Adrenal gland (tissue), 9 donors: ENCODE measurements at regions not wholly inside any gene's neighbourhood (a gene's known extent, or its start where the extent isn't known, plus 50 kb on each side); places are given as distances from the start of the nearest gene placed in this dataset.
"Not testable (repeated sequence)": the region's sequence is repeated elsewhere in the genome, so short reads cannot be mapped to it uniquely, and the experiment has no call there.

Experiments used
- DNase-seq, 7 donors: peaks; one replicate each; pipeline ENCODE4 v3.0.0-alpha.2; 2019 to 2020
- H3K27ac ChIP-seq, 5 donors: fragments of 200-600 bp; sonication (generic) in 4 of 5; 1 replicate in 3 of 5; 2 replicates in 2 of 5; pipeline versions ENCODE4 v1.5.1 to v1.8.0; 2016 to 2020; ENCODE audit warnings: mild to moderate bottlenecking in 1 of 5
- H3K27me3 ChIP-seq: fragments of 200-600 bp; 2 replicates; pipeline ENCODE4 v1.8.0; 2021
- H3K36me3 ChIP-seq, 2 donors: fragments of 200-600 bp; replicated peaks in 1 of 2; 1 replicate in 1 of 2; 2 replicates in 1 of 2; pipeline versions ENCODE4 v1.5.1 to v1.8.0; 2018 to 2022
- H3K4me1 ChIP-seq, 2 donors: fragments of 200-600 bp; replicated peaks in 1 of 2; 1 replicate in 1 of 2; 2 replicates in 1 of 2; pipeline versions ENCODE4 v1.5.1 to v1.8.0; 2018 to 2021
- H3K4me3 ChIP-seq, 4 donors: fragments of 200-600 bp; sonication (generic) in 3 of 4; one replicate each; pipeline ENCODE4 v1.5.1; 2016 to 2018
- H3K9me3 ChIP-seq, 3 donors: fragments of 200-600 bp; sonication (generic) in 1 of 3; replicated peaks in 1 of 3; 1 replicate in 2 of 3; 2 replicates in 1 of 3; pipeline versions ENCODE4 v1.5.1 to v1.8.0; 2016 to 2021
- CTCF ChIP-seq, 6 experiments: fragments of 450-650 bp in 4 of 6; fragments of 200-600 bp in 2 of 6; sonication (generic) in 1 of 6; IDR thresholded peaks; 1 replicate in 5 of 6; 2 replicates in 1 of 6; pipeline versions ENCODE4 v1.5.1 to v1.8.0; 2016 to 2021; ENCODE audit warnings: antibody characterized with exemption in 6 of 6, mild to moderate bottlenecking in 2 of 6, moderate library complexity in 1 of 6
- POLR2A ChIP-seq, 2 donors: fragments of 450-650 bp; IDR thresholded peaks; one replicate each; pipeline ENCODE4 v1.6.1; 2017; ENCODE audit warnings: antibody characterized with exemption in 2 of 2, mild to moderate bottlenecking in 2 of 2, moderate library complexity in 1 of 2
- WGBS, 4 donors: extraction: QIAGEN DNeasy Blood & Tissue Kit in 2 of 4; methylation state at CpG; one replicate each; pipeline versions ENCODE4 v1.1.5 to v1.1.7; 2013 to 2017; 5-methylcytosine and 5-hydroxymethylcytosine counted together
- intact Hi-C, 2 donors: fragments of 100-400 bp; cut with DNase I; formaldehyde crosslinking; loops; one replicate each; pipeline versions ENCODE4 v1.14.1 to v1.15.0; 2022 to 2023
- donor health status: healthy with polysubstance abuse.
- donor health status: Bipolar disorder and iron deficiency.
- donor health status: DM: yes; HTN: yes; CAD: no.
- donor health status: DM: no; HTN: no; CAD: no.
- donor health status: DM: no; HTN: no; CAD: no.

- Histone ChIP-seq H3K4me3 (no peak overlapping the region), H3K4me1 (no peaks in the 10 kb centered on the region), H3K9me3 (no peaks in the 10 kb centered on the region), H3K36me3 (no peaks in the 10 kb centered on the region), H3K27me3 (no peaks in the 10 kb centered on the region), H3K27ac (no peak overlapping the region)
- no peak for DNase-seq
- intact Hi-C loops: no loop called here
- TF ChIP-seq CTCF (IDR thresholded peaks at IDR 0.05) (no peak), POLR2A (IDR thresholded peaks at IDR 0.05) (no peak)
- 71 to 81% (median 79%) methylated on average over 2 of the region's 2 CpGs for WGBS, 4 donors
These were observed 184.9 kb upstream of the OR13F1 start for GRCh38 chr9:104319198-104319597.

GRCh38 chr9:104319685-104320084 lies 184.4 kb upstream of the OR13F1 start:
- Histone ChIP-seq H3K27me3 (no peaks in the 10 kb centered on the region), H3K36me3 (no peaks in the 10 kb centered on the region), H3K4me3 (no peak overlapping the region), H3K4me1 (no peaks in the 10 kb centered on the region), H3K9me3 (no peaks in the 10 kb centered on the region), H3K27ac (no peak overlapping the region)
- 61 to 74% (median 69%) methylated on average over 3 of the region's 3 CpGs for WGBS, 4 donors
- TF ChIP-seq POLR2A (IDR thresholded peaks at IDR 0.05) (no peak), CTCF (IDR thresholded peaks at IDR 0.05) (no peak)
- DNase-seq: no peak
- intact Hi-C loops: no loop called here

- no peak for DNase-seq
- H3K36me3 ChIP-seq: no peaks in the 10 kb centered on the region
- no peak overlapping the region for H3K4me3 ChIP-seq
- no peaks in the 10 kb centered on the region for H3K9me3 ChIP-seq
- TF ChIP-seq CTCF (IDR thresholded peaks at IDR 0.05) (no peak), POLR2A (IDR thresholded peaks at IDR 0.05) (no peak)
- intact Hi-C loops: no loop called here
- H3K27ac ChIP-seq: no peak overlapping the region
- WGBS, 4 donors: 86 to 95% (median 89%) methylated on average over 3 of the region's 3 CpGs
- no peaks in the 10 kb centered on the region for H3K4me1 ChIP-seq
- H3K27me3 ChIP-seq: no peaks in the 10 kb centered on the region
These were observed 181.5 kb upstream of the OR13F1 start for GRCh38 chr9:104322596-104322995.

GRCh38 chr9:104323967-104324694 lies 179.9 kb upstream of the OR13F1 start:
- intact Hi-C loops, H3K9me3 ChIP-seq, DNase-seq, H3K36me3 ChIP-seq, H3K4me3 ChIP-seq, H3K4me1 ChIP-seq, H3K27ac ChIP-seq, H3K27me3 ChIP-seq: not testable (repeated sequence)
- WGBS, 4 donors: 77 to 92% (median 91%) methylated on average over 2 of the region's 2 CpGs

GRCh38 chr9:104326912-104327311 lies 177.2 kb upstream of the OR13F1 start:
- H3K4me1 ChIP-seq: no peaks in the 10 kb centered on the region
- H3K4me3 ChIP-seq: no peak overlapping the region
- TF ChIP-seq POLR2A (IDR thresholded peaks at IDR 0.05): no peak
- TF ChIP-seq CTCF (IDR thresholded peaks at IDR 0.05): no peak
- intact Hi-C loops: no loop called here
- H3K36me3 ChIP-seq: no peaks in the 10 kb centered on the region
- 52 to 76% (median 70%) methylated on average over 2 of the region's 2 CpGs for WGBS, 4 donors
- no peak overlapping the region for H3K27ac ChIP-seq
- DNase-seq: no peak
- no peaks in the 10 kb centered on the region for H3K9me3 ChIP-seq
- no peaks in the 10 kb centered on the region for H3K27me3 ChIP-seq
